ENCODE measurements at regions not wholly inside any gene's neighbourhood (a gene's known extent, or its start where the extent isn't known, plus 50 kb on each side); places are given as distances from the start of the nearest gene placed in this dataset.
A peak's percentile ranks its signal among the peaks of the same experiment; 100 is the strongest.

- no peak for DNase-seq (ENCODE audit: low spot score)
Observed at GRCh38 chr1:238279694-238280380, 389.1 kb upstream of the ZP4 start.

GRCh38 chr1:238272145-238272544, 381.4 kb upstream of the ZP4 start:
- no peak for DNase-seq (ENCODE audit: low spot score)

- no peak for DNase-seq (ENCODE audit: low spot score)
Observed at GRCh38 chr1:238265866-238266265, 375.1 kb upstream of the ZP4 start.

GRCh38 chr1:238264951-238265350, 374.2 kb upstream of the ZP4 start:
- no peak for DNase-seq (ENCODE audit: low spot score)

GRCh38 chr1:238258510-238258909, 367.8 kb upstream of the ZP4 start:
- DNase-seq (ENCODE audit: low spot score): no peak

- peak; percentile 21 for DNase-seq (ENCODE audit: low spot score)
Observed at GRCh38 chr1:238257018-238257621, 366.4 kb upstream of the ZP4 start.

- DNase-seq (ENCODE audit: low spot score): no peak
Observed at GRCh38 chr1:238254935-238255334, 364.2 kb upstream of the ZP4 start.

GRCh38 chr1:238252033-238252802, 361.5 kb upstream of the ZP4 start:
- DNase-seq (ENCODE audit: low spot score): peak; percentile 73

- DNase-seq (ENCODE audit: low spot score): no peak
Observed at GRCh38 chr1:238248356-238248755, 357.6 kb upstream of the ZP4 start.

- DNase-seq (ENCODE audit: low spot score): no peak
Observed at GRCh38 chr1:238242181-238242580, 351.5 kb upstream of the ZP4 start.

- DNase-seq (ENCODE audit: low spot score): no peak
Observed at GRCh38 chr1:238241607-238242006, 350.9 kb upstream of the ZP4 start.

- DNase-seq (ENCODE audit: low spot score): no peak
Observed at GRCh38 chr1:238239343-238239742, 348.6 kb upstream of the ZP4 start.

GRCh38 chr1:238233966-238234365, 343.2 kb upstream of the ZP4 start:
- no peak for DNase-seq (ENCODE audit: low spot score)

- DNase-seq (ENCODE audit: low spot score): no peak
Observed at GRCh38 chr1:238232084-238232710, 341.5 kb upstream of the ZP4 start.

GRCh38 chr1:238226810-238227209, 336.1 kb upstream of the ZP4 start:
- DNase-seq (ENCODE audit: low spot score): no peak

GRCh38 chr1:238223076-238223640, 332.4 kb upstream of the ZP4 start:
- peak; percentile 35 for DNase-seq (ENCODE audit: low spot score)

GRCh38 chr1:238221738-238222137, 331.0 kb upstream of the ZP4 start:
- no peak for DNase-seq (ENCODE audit: low spot score)

GRCh38 chr1:238214449-238214848, 323.7 kb upstream of the ZP4 start:
- DNase-seq (ENCODE audit: low spot score): no peak

GRCh38 chr1:238205045-238205662, 314.4 kb upstream of the ZP4 start:
- no peak for DNase-seq (ENCODE audit: low spot score)

GRCh38 chr1:238201992-238202391, 311.3 kb upstream of the ZP4 start:
- no peak for DNase-seq (ENCODE audit: low spot score)

- no peak for DNase-seq (ENCODE audit: low spot score)
Observed at GRCh38 chr1:238199325-238199724, 308.6 kb upstream of the ZP4 start.

GRCh38 chr1:238196516-238196915, 305.8 kb upstream of the ZP4 start:
- DNase-seq (ENCODE audit: low spot score): no peak

All from Ammon's horn (tissue), 1 donor.